ENCODE measurements at regions not wholly inside any gene's neighbourhood (a gene's known extent, or its start where the extent isn't known, plus 50 kb on each side); places are given as distances from the start of the nearest gene placed in this dataset.
"Not testable (repeated sequence)": the region's sequence is repeated elsewhere in the genome, so short reads cannot be mapped to it uniquely, and the experiment has no call there.

- DNase-seq (ENCODE audit: low spot score) = no peak
These were observed 599.7 kb downstream of the SLC16A7 start for GRCh38 chr12:60195483-60195882.

- no peak for DNase-seq (ENCODE audit: low spot score)
These were observed 600.5 kb downstream of the SLC16A7 start for GRCh38 chr12:60196366-60196765.

DNA sequence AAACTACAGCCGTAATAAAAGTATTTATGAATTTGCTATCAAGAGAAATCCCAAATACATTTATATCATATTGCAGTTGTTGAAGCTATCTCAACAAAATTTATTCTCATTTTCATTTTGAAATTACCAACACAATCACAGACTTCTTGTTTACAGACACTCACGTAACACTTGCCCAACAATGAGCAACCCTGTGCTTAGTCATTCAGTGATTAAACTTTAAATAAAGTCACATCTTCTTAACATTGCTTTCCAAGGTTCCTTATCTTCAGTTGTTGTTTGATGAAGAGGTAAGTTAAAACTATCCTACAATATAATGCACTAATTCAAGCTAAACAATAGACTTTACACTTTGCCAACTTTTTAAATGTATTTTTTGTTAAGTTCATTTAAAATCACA, 601.8 kb downstream of the SLC16A7 start:
- no peak for DNase-seq (ENCODE audit: low spot score)

GRCh38 chr12:60201891-60202290, 606.1 kb downstream of the SLC16A7 start:
- DNase-seq (ENCODE audit: low spot score) = no peak

DNA sequence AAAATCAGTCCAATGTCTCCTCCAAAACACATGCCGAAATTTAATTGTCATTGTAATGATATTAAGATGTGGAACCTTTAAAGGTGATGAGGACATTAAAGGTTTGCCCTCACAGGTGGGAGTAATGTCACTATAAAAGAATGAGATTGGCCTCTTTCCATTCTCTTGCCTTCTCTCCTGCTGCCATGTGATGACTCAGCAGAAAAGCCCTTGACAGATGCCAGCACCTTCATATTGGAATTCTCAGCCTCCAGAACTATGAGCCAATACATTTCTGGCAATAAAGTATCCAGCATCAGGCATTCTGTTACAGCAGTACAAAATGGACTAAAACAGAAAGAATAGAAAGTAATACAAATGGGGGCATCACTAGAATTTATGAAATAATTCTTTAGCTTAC, 609.7 kb downstream of the SLC16A7 start:
- no peak for DNase-seq (ENCODE audit: low spot score)

- no peak for DNase-seq (ENCODE audit: low spot score)
These were observed 613.7 kb downstream of the SLC16A7 start for GRCh38 chr12:60209521-60209920.

DNA sequence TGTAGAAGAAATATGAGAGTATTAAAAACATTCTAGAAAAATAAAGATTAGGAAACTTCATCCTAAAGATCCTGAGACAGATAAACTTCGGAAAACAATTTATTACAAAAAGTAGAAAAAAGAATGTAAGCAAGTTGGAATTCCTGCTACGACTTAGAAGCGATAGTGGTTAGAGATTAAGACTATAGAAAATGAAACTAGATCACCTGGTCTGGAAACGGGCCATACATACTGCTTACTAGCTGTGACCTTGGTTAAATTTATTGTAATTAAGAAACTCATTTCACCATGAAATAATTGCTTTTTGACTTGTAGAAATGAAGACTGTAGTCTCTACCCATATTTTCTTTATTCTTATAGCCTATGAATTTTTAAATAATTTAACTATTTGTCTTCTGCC, 614.1 kb downstream of the SLC16A7 start:
- no peak for DNase-seq (ENCODE audit: low spot score)

DNA sequence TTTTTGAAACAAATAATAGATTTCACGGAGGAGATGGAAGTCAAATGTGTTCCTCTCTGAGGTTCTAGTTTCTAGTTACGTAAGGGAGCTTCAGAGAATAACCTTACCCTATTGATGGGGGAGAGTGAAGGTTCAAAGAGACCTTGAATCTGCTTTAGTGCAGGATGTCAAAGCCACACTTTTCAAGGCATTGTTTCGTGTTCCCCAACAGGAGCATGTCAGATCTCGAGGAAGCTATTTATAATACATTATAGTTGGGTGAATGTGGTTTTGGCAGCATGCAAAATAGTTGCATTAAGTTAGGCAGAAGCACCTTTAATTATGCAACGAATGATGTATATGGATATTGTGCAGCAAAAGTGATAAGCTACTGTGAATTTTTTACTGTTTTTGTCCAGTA, 614.9 kb downstream of the SLC16A7 start:
- no peak for DNase-seq (ENCODE audit: low spot score)

- DNase-seq (ENCODE audit: low spot score) = no peak
These were observed 615.4 kb downstream of the SLC16A7 start for GRCh38 chr12:60211244-60211643.

GRCh38 chr12:60212159-60213000, 616.6 kb downstream of the SLC16A7 start:
- no peak for DNase-seq (ENCODE audit: low spot score)

DNA sequence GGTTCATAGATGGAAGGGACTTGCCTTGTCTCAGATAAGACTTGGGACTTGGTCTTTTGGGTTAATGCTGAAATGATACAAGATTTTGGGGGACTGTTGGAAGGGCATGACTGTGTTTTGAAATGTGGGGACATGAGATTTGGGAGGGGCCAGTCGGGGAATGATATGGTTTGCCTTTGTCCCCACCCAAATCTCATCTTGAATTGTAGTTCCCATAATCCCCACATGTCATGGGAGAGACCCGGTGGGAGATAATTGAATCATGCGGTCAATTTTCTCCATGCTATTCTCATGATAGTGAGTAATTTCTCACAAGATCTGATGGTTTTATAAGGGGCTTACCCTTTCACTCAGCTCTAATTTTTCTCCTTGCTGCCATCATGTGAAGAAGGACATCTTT, 617.4 kb downstream of the SLC16A7 start:
- DNase-seq (ENCODE audit: low spot score) = not testable (repeated sequence)

DNA sequence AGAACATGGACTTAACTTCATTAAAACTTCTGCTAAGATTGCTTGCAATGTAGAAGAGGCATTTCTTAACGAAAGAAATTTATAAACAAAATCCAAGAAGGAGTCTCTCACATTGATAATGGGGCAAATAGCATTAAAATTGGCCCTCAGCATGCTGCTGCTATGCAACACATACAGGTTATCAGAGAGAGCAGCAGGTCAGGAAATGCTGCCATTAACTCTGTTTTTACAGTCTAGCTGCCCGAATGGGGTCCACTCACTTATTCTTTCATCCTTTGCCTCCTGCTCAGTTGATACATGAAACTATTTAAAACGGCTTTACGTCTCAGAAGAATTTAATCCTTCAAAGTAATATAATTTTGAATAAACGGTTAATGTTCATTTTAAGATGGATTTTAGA, 620.4 kb downstream of the SLC16A7 start:
- DNase-seq (ENCODE audit: low spot score) = no peak

GRCh38 chr12:60223242-60223641, 627.4 kb downstream of the SLC16A7 start:
- DNase-seq (ENCODE audit: low spot score) = no peak

DNA sequence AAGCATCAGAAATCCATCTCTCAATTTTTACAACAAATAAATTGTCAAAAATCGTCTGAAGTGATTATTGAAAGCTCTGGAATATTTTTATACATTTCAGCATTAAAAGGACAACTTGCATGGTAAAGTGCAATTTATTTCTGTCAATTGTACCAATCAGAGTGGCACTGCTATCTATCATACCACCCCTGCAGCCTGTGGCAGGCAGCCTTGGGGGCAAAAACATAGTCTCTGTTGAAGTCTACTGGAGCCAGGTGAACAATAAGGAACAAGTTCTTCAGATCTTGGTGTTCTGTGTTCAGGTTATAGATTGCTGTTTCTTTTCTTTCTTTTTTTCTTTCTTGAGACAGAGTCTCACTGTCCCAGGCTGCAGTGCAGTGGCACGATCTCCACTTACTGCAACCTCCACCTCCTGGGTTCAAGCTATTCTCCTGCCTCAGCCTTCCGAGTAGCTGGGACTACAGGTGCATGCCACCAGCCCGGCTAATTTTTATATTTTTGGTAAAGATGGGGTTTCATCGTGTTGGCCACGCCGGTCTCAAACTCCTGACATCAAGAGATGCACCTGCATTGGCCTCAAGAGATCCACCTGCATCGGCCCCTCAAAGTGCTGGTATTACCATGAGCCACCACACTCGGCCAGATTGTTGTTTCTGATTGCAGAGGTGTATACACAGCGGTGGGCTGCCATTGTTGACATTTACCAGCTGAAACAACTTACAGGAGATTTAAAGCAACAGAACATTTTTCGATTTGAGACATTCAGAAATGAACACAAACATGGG, 629.6 kb downstream of the SLC16A7 start:
- DNase-seq (ENCODE audit: low spot score) = no peak

- no peak for DNase-seq (ENCODE audit: low spot score)
These were observed 632.1 kb downstream of the SLC16A7 start for GRCh38 chr12:60227916-60228315.

DNA sequence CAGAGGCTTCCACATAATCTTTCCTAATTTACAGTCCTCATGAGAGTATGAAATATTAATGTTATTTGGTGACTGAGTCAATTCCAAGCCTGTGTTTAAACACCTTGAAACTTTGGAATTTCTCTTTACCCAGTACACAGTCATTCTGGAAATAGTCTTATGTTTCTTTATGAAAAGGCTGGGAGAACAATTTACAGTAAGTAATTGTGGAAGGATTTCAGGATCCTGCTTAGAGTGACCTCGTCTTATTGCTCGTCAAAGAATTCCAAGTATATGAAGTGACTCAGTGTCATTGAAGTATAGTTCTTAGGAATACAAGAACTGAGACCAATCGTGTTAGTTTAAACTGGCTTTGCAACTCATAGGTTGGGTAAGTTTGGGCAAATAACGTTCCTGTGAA, 634.2 kb downstream of the SLC16A7 start:
- DNase-seq (ENCODE audit: low spot score) = no peak

DNA sequence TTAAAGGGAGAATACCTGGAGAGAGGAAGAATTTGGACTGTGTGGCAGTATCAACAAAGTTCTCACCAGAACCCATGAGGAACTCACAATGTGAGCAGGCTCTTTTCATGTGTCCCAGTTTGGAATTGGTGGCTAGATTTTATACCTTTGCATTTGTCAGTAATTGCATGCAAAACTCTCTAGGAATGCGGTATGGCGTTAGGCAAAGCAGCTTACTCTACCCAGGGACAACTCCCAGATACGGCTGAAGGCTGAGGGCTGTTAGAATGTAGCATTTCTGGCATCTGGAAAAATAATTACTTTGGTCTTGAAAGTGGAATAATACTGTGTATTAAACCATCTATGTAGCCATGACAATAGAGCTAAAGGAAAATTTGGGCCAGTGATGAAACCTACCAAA, 635.5 kb downstream of the SLC16A7 start:
- DNase-seq (ENCODE audit: low spot score) = no peak

DNA sequence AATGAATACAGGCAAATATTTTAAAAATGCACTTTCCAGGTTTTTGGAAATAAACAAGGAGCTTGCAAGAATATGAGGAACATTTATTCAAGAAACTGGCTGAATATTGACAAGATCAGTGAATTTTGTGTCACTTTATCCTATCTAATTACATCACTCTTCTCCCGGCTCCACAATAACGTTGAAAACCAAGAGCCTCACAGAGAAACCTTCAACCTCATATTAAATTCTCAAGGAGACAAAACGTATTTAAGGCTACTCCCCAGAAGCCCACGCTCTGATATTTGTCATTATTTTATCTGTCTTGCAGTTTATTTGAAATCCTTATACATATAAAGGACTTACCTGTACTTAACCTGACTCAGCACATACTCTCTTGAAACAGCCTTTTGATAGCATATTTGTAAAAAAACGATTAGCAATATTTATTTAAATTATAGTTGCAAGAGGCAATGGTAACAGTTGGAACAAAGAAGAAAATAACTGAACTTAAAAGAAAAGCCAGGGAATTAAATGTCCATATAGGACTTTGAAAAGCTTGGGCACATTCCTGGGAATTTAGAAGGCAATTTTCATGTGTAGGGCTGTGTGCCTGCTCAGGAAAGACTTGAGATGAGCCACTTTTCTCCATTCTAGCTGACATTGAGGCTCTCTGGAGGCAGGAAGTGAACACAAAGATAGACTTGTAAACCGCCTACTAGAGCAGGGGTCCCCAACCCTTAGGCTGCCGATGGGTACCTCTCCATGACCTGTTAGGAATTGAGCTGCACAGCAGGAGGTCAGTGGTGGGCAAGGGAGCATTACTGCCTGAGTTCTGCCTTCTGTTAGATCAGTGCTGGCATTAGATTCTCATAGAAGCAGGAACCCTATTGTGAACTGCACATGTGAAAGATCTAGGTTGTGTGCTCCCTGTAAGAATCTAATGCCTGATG, 636.4 kb downstream of the SLC16A7 start:
- no peak for DNase-seq (ENCODE audit: low spot score)

DNA sequence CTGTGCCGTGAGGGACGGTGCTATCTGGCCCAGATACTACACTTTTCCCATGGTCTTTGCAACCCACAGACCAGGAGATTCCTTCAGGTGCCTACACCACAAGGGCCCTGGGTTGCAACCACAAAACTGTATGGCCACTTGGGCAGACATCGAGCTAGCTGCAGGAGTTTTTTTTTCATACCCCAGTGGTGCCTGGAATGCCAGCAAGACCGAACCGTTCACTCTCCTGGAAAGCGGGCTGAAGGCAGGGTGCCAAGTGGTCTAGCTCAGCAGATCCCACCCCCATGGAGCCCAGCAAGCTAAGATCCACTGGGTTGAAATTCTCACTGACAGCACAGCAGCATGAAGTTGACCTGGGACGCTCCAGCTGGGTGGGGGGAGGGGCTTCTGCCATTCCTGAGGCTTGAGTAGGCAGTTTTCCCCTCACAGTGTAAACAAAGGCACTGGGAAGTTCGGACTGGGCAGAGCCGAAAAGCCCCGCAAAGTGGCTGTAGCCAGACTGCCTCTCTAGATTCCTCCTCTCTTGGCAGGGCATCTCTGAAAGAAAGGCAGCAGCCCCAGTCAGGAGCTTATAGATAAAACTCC, 638.9 kb downstream of the SLC16A7 start:
- DNase-seq (ENCODE audit: low spot score) = not testable (repeated sequence)

DNA sequence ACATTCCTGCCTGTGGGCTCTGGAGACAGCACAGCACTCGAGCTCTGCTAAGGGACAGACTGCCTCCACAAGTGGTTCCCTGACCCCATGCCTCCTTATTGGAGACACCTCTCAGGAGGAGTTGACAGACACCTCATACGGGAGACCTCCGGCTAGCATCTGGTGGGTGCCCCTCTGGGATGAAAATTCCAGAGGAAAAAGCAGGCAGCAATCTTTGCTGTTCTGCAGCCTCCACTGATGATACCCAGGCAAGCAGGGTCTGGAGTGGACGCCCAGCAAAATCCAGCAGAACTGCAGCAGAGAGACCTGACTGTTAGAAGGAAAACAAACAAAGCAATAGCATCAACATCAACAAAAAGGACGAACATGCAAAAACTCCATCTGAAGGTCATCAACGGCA, 639.4 kb downstream of the SLC16A7 start:
- DNase-seq (ENCODE audit: low spot score) = no peak

- DNase-seq (ENCODE audit: low spot score) = not testable (repeated sequence)
These were observed 640.6 kb downstream of the SLC16A7 start for GRCh38 chr12:60236416-60236815.

DNA sequence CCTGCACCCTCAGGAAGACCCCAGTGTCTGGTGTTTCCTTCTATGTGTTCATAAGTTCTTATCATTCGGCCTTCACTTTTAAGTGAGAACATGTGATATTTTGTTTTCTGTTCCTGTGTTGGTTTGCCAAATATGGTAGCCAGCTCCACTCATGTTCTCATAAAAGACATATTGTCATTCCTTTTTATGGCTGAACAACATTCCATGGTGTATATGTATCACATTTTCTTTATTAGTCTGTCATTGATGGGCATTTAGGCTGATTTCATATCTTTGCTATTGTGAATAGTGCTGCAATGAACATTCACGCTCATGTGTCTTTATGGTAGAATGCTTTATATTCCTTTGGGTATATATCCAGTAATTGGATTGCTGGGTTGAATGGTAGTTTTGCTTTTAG, 645.1 kb downstream of the SLC16A7 start:
- no peak for DNase-seq (ENCODE audit: low spot score)

Data from HuH-7 (cell line).